ENCODE measurements at regions not wholly inside any gene's neighbourhood (a gene's known extent, or its start where the extent isn't known, plus 50 kb on each side); places are given as distances from the start of the nearest gene placed in this dataset.
"Not testable (repeated sequence)": the region's sequence is repeated elsewhere in the genome, so short reads cannot be mapped to it uniquely, and the experiment has no call there.

- Histone ChIP-seq H3K9ac (ENCODE audit: low read length) (no peak overlapping the region), H3K36me3 (replicated peaks; ENCODE audit: low read depth, low read length) (no peaks in the 10 kb centered on the region), H3K4me3 (ENCODE audit: low read length) (no peak overlapping the region), H4K20me1 (ENCODE audit: insufficient read depth, low read length) (no peaks in the 10 kb centered on the region), H3K4me2 (ENCODE audit: low read length) (no peak overlapping the region), H3K27ac (ENCODE audit: low read length) (no peak overlapping the region), H3K9me3 (ENCODE audit: insufficient read depth, low read length) (no peaks in the 10 kb centered on the region), H3K4me1 (ENCODE audit: low read length) (peaks cover 30% of the 10 kb centered on the region), H2AFZ (ENCODE audit: low read depth, low read length) (no peak overlapping the region; the same call in 1 of the 2 replicates), H3K79me2 (ENCODE audit: low read length) (no peaks in the 10 kb centered on the region), H3K27me3 (ENCODE audit: low read depth, low read length) (no peaks in the 10 kb centered on the region)
- no peak for TF ChIP-seq EZH2phosphoT487 (IDR thresholded peaks at IDR 0.05; ENCODE audit: low read depth)
- TF ChIP-seq, protein P1, sequence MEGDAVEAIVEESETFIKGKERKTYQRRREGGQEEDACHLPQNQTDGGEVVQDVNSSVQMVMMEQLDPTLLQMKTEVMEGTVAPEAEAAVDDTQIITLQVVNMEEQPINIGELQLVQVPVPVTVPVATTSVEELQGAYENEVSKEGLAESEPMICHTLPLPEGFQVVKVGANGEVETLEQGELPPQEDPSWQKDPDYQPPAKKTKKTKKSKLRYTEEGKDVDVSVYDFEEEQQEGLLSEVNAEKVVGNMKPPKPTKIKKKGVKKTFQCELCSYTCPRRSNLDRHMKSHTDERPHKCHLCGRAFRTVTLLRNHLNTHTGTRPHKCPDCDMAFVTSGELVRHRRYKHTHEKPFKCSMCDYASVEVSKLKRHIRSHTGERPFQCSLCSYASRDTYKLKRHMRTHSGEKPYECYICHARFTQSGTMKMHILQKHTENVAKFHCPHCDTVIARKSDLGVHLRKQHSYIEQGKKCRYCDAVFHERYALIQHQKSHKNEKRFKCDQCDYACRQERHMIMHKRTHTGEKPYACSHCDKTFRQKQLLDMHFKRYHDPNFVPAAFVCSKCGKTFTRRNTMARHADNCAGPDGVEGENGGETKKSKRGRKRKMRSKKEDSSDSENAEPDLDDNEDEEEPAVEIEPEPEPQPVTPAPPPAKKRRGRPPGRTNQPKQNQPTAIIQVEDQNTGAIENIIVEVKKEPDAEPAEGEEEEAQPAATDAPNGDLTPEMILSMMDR (IDR thresholded peaks at IDR 0.05; ENCODE audit: low read depth, low read length): no peak
Measured at GRCh38 chr2:20949256-20949655, 94.6 kb downstream of the APOB start.

GRCh38 chr2:20946468-20946867, 97.4 kb downstream of the APOB start:
- no peaks in the 10 kb centered on the region for H4K20me1 ChIP-seq (ENCODE audit: insufficient read depth, low read length)
- no peak overlapping the region for H3K27ac ChIP-seq (ENCODE audit: low read length)
- no peak overlapping the region for H2AFZ ChIP-seq (ENCODE audit: low read depth, low read length)
- no peak overlapping the region for H3K9ac ChIP-seq (ENCODE audit: low read length)
- peaks cover 2% of the 10 kb centered on the region; the same call in 1 of the 2 replicates for H3K27me3 ChIP-seq (ENCODE audit: low read depth, low read length)
- H3K4me3 ChIP-seq (ENCODE audit: low read length): no peak overlapping the region
- H3K36me3 ChIP-seq (replicated peaks; ENCODE audit: low read depth, low read length): no peaks in the 10 kb centered on the region
- no peaks in the 10 kb centered on the region for H3K9me3 ChIP-seq (ENCODE audit: insufficient read depth, low read length)
- peaks cover 3% of the 10 kb centered on the region; the same call in 1 of the 2 replicates for H3K4me1 ChIP-seq (ENCODE audit: low read length)
- no peak overlapping the region for H3K4me2 ChIP-seq (ENCODE audit: low read length)
- TF ChIP-seq, protein P1 (IDR thresholded peaks at IDR 0.05; ENCODE audit: low read depth, low read length): no peak
- TF ChIP-seq EZH2phosphoT487 (IDR thresholded peaks at IDR 0.05; ENCODE audit: low read depth): no peak
- no peaks in the 10 kb centered on the region for H3K79me2 ChIP-seq (ENCODE audit: low read length)

DNA sequence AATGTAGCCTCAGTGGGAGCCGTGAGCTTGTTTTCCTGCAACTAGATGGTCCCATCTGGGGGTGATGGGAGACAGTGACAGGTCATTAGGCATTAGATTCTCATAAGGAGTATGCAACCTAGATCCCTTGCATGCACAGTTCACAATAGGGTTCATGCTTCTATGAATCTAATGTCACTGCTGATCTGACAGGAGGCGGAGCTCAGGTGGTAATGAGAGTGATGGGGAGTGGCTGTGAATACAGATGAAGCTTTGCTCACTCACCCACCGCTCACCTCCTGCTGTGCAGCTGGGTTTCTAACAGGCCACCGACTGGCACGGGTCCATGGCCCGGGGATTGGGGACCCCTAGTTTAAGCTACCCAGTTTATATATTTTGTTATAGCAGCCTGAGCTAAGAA, 100.2 kb downstream of the APOB start:
- H3K27ac ChIP-seq (ENCODE audit: low read length); H3K9me3 ChIP-seq (ENCODE audit: insufficient read depth, low read length); H3K36me3 ChIP-seq (replicated peaks; ENCODE audit: low read depth, low read length); H3K4me2 ChIP-seq (ENCODE audit: low read length); H3K9ac ChIP-seq (ENCODE audit: low read length); H3K4me3 ChIP-seq (ENCODE audit: low read length); H4K20me1 ChIP-seq (ENCODE audit: insufficient read depth, low read length); H3K4me1 ChIP-seq (ENCODE audit: low read length); H2AFZ ChIP-seq (ENCODE audit: low read depth, low read length); H3K79me2 ChIP-seq (ENCODE audit: low read length): not testable (repeated sequence)
- H3K27me3 ChIP-seq (ENCODE audit: low read depth, low read length): peaks cover 13% of the 10 kb centered on the region; the same call in 1 of the 2 replicates

DNA sequence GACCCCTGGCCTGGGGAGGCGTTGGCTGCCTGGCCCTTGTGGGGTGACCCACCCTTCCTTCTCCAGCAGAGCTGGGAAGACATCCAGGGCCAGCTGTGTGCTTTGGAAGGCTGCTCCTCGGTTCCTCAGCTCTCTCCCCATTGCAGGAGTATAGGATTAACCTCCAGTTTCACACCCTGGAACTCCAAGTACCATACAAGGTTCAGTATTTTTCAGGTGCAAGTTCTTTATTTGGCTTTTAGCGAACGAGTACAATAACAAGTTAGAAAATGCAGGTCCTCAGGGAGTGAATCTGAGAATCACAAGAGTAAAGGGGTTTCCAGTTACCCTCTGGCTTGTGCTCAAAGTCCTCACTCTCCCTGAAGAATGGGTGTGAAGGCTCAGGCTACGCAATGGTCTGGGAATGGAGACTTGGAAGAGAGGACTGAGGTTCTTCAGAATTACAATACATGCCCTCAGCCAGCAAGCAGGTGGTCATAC, 101.2 kb downstream of the APOB start:
- Histone ChIP-seq H3K4me1 (ENCODE audit: low read length) (no peaks in the 10 kb centered on the region), H4K20me1 (ENCODE audit: insufficient read depth, low read length) (no peaks in the 10 kb centered on the region), H3K9me3 (ENCODE audit: insufficient read depth, low read length) (no peaks in the 10 kb centered on the region), H3K4me3 (ENCODE audit: low read length) (no peak overlapping the region), H3K27ac (ENCODE audit: low read length) (no peak overlapping the region), H3K36me3 (replicated peaks; ENCODE audit: low read depth, low read length) (no peaks in the 10 kb centered on the region), H2AFZ (ENCODE audit: low read depth, low read length) (no peak overlapping the region), H3K9ac (ENCODE audit: low read length) (no peak overlapping the region), H3K4me2 (ENCODE audit: low read length) (no peak overlapping the region), H3K79me2 (ENCODE audit: low read length) (no peaks in the 10 kb centered on the region), H3K27me3 (ENCODE audit: low read depth, low read length) (peaks cover 18% of the 10 kb centered on the region; the same call in 1 of the 2 replicates)
- TF ChIP-seq EZH2phosphoT487 (IDR thresholded peaks at IDR 0.05; ENCODE audit: low read depth): no peak
- TF ChIP-seq, protein P1 (IDR thresholded peaks at IDR 0.05; ENCODE audit: low read depth, low read length): no peak
